A673 (cell line): ENCODE measurements at regions not wholly inside any gene's neighbourhood (a gene's known extent, or its start where the extent isn't known, plus 50 kb on each side); places are given as distances from the start of the nearest gene placed in this dataset.

ENCODE experiments used
- BruUV-seq: library from RNA; stranded (reverse); fragments of 400-500 nt; replicated peaks from 2 replicates; lab custom pipeline; 2021; lab: Mats Ljungman, UMichigan
- CTCF ChIA-PET: fragments of 300-600 bp; sonication (Branson Sonifier 250); formaldehyde crosslinking; loops from one replicate; lab custom pipeline; 2022; ENCODE audit warnings: antibody characterized with exemption; lab: Charles Lee
- POLR2A ChIA-PET: fragments of 300-600 bp; sonication (Branson Sonifier 250); formaldehyde crosslinking; loops from one replicate; lab custom pipeline; 2022; ENCODE audit warnings: antibody characterized with exemption; ENCODE audit not compliant: low non-redundant PET; lab: Charles Lee
- DNase-seq: peaks from one replicate; pipeline ENCODE4 v3.0.0-alpha.2; 2015; ENCODE audit warnings: low spot score
- H3K27ac ChIP-seq: fragments of 200-600 bp; sonication (generic); 2 replicates; pipeline ENCODE4 v1.5.1; 2016; ENCODE audit warnings: mixed run types, low read depth, mild to moderate bottlenecking, mixed read lengths, antibody characterized with exemption, low read length; ENCODE audit not compliant: poor library complexity, severe bottlenecking
- H3K27me3 ChIP-seq: fragments of 200-600 bp; sonication (generic); replicated peaks from 2 replicates; pipeline ENCODE4 v1.6.1; 2017; ENCODE audit warnings: mixed run types, low read depth, mild to moderate bottlenecking, mixed read lengths, antibody characterized with exemption, low read length; ENCODE audit not compliant: insufficient read depth, poor library complexity
- H3K36me3 ChIP-seq: fragments of 200-600 bp; sonication (generic); 2 replicates; pipeline ENCODE4 v1.6.1; 2016; ENCODE audit warnings: mixed run types, mild to moderate bottlenecking, mixed read lengths, antibody characterized with exemption, low read length; ENCODE audit not compliant: insufficient read depth, poor library complexity, severe bottlenecking
- H3K4me1 ChIP-seq: fragments of 200-600 bp; sonication (generic); 2 replicates; pipeline ENCODE4 v1.6.1; 2017; ENCODE audit warnings: mixed run types, mild to moderate bottlenecking, mixed read lengths, antibody characterized with exemption, low read length; ENCODE audit not compliant: insufficient read depth, poor library complexity, severe bottlenecking
- H3K4me3 ChIP-seq: fragments of 200-600 bp; sonication (generic); 2 replicates; pipeline ENCODE4 v1.5.1; 2016; ENCODE audit warnings: low read depth, mixed run types, mild to moderate bottlenecking, mixed read lengths, low read length; ENCODE audit not compliant: poor library complexity, severe bottlenecking
- H3K9me3 ChIP-seq: fragments of 200-600 bp; sonication (generic); 2 replicates; pipeline ENCODE4 v1.6.1; 2016; ENCODE audit warnings: mixed run types, low read depth, mild to moderate bottlenecking, mixed read lengths, antibody characterized with exemption, low read length; ENCODE audit not compliant: poor library complexity, severe bottlenecking
- EZH2 ChIP-seq: fragments of 200-600 bp; sonication (generic); IDR thresholded peaks from 2 replicates; pipeline ENCODE4 v1.6.1; 2017; ENCODE audit warnings: borderline replicate concordance, low read depth, mild to moderate bottlenecking, mixed read lengths, antibody characterized with exemption, low read length; ENCODE audit not compliant: poor library complexity, severe bottlenecking
- intact Hi-C: fragments of 100-400 bp; cut with micrococcal nuclease; formaldehyde crosslinking; loops from one replicate; pipeline ENCODE4 v1.10.0; 2022; ENCODE audit not compliant: unreplicated experiment
- TF ChIP-seq, protein P1 (sequence below): fragments of 300-800, 200-600 bp; sonication (generic); conservative IDR thresholded peaks from 2 replicates; pipeline ENCODE4 v1.5.1; 2017; ENCODE audit warnings: low read depth, mild to moderate bottlenecking, antibody characterized with exemption, low read length, moderate library complexity, mixed read lengths

DNA sequence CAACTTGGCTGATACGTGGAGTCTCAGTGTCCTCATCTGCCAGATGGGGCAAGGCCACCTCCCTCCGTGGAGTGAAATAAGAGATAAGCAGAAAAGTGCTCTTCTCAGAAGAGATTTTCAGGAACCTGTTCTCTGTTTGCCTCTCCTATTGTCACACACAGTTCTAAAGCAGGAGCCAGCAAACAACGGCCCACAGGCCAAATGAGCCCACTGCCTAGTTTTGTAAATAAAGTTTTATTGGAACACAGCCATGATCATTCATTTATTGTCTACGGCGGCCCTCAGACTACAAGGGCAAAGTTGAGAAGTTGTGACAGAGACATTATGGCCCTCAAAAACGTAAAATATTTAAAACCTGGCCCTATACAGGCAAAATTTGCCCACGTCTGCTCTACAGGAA is 256.8 kb upstream of the IGF1R start:
- ChIA-PET POLR2A (no interaction called here), CTCF (no interaction called here)
- H3K4me3 ChIP-seq: no peak overlapping the region
- DNase-seq: no peak
- H3K27ac ChIP-seq: no peak overlapping the region
- intact Hi-C loops: no loop called here
- BruUV-seq: no TSS peak
- H3K4me1 ChIP-seq: no peaks in the 10 kb centered on the region
- H3K9me3 ChIP-seq: no peaks in the 10 kb centered on the region
- peaks cover 89% of the 10 kb centered on the region for H3K27me3 ChIP-seq
- TF ChIP-seq, protein P1, sequence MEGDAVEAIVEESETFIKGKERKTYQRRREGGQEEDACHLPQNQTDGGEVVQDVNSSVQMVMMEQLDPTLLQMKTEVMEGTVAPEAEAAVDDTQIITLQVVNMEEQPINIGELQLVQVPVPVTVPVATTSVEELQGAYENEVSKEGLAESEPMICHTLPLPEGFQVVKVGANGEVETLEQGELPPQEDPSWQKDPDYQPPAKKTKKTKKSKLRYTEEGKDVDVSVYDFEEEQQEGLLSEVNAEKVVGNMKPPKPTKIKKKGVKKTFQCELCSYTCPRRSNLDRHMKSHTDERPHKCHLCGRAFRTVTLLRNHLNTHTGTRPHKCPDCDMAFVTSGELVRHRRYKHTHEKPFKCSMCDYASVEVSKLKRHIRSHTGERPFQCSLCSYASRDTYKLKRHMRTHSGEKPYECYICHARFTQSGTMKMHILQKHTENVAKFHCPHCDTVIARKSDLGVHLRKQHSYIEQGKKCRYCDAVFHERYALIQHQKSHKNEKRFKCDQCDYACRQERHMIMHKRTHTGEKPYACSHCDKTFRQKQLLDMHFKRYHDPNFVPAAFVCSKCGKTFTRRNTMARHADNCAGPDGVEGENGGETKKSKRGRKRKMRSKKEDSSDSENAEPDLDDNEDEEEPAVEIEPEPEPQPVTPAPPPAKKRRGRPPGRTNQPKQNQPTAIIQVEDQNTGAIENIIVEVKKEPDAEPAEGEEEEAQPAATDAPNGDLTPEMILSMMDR: no peak
- no peak for TF ChIP-seq EZH2
- no peaks in the 10 kb centered on the region for H3K36me3 ChIP-seq

DNA sequence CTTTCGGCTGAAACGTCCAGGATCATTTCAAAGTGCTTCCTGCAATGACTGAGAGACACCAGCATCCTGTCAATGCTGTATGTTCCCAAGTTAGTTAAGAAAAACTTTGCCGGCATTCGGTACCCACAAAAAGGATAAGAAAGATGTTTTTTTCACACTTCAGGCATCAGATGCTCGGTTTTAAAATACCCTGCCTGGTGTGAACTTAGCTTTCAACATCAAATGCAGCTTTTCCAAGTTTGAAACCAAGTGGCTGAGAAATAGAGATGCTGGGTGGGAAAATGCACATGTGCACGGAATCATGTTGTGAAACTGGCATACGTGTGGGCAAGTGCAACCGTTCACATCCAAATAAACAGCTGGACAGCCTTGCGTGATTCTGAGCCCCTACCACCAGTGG is 254.9 kb upstream of the IGF1R start:
- peaks cover 88% of the 10 kb centered on the region for H3K27me3 ChIP-seq
- ChIA-PET POLR2A (no interaction called here), CTCF (no interaction called here)
- H3K4me1 ChIP-seq: no peaks in the 10 kb centered on the region
- no peak overlapping the region for H3K4me3 ChIP-seq
- intact Hi-C loops: no loop called here
- no peak for DNase-seq
- no peaks in the 10 kb centered on the region for H3K36me3 ChIP-seq
- no peak overlapping the region for H3K27ac ChIP-seq
- TF ChIP-seq, protein P1: no peak
- no peak for TF ChIP-seq EZH2
- no TSS peak for BruUV-seq
- H3K9me3 ChIP-seq: no peaks in the 10 kb centered on the region

DNA sequence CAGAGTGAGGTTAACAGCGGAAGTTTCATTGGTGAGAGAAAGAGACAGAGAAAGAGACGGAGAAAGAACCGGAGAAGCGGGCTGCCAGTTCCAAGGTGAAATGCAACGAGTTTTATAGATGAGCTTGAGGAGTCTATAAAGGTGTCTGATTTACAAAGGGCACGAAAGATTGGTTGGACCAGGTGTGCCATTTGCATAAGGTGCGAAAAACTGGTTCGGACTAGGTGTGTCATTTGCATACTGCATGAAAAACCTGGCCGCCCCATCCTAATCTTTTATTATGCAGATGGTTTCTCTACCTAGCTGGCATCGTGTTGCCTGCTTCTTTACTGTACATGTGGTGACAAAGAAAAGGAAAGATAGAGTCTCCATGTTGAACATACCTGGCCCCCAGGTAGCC is 253.8 kb upstream of the IGF1R start:
- Histone ChIP-seq H3K4me1 (no peaks in the 10 kb centered on the region), H3K36me3 (no peaks in the 10 kb centered on the region), H3K4me3 (no peak overlapping the region), H3K27ac (no peak overlapping the region), H3K27me3 (peaks cover 90% of the 10 kb centered on the region), H3K9me3 (no peaks in the 10 kb centered on the region)
- no TSS peak for BruUV-seq
- no peak for DNase-seq
- intact Hi-C loops: no loop called here
- POLR2A ChIA-PET: no interaction called here
- CTCF ChIA-PET: no interaction called here
- TF ChIP-seq, protein P1: no peak
- TF ChIP-seq EZH2: no peak
